K562 (cell line): ENCODE measurements at regions not wholly inside any gene's neighbourhood (a gene's known extent, or its start where the extent isn't known, plus 50 kb on each side); places are given as distances from the start of the nearest gene placed in this dataset.

Experiments used
- ATAC-seq: fragments of 200-7000 bp; cut with Tn5 transposase; 3 replicates; pipeline ENCODE4 v1.9.1; 2020; ENCODE audit warnings: moderate library complexity
- BruUV-seq: library from RNA; stranded (reverse); fragments of 400-500 nt; replicated peaks from 2 replicates; lab custom pipeline; 2021; lab: Mats Ljungman, UMichigan
- CTCF ChIA-PET: fragments of 300-600 bp; formaldehyde crosslinking; extraction: SDS; loops from one replicate; lab custom pipeline; 2021; ENCODE audit warnings: low intra/inter-chr PET ratio; lab: Yijun Ruan, JAX
- POLR2A ChIA-PET: fragments of 300-600, 350-650 bp; sonication (Branson Sonifier 250); formaldehyde crosslinking; extraction: SDS; loops from one replicate; lab custom pipeline; 2021; ENCODE audit warnings: antibody characterized with exemption, inconsistent platforms; lab: Yijun Ruan, JAX
- DNase-seq, 4 experiments: peaks; one replicate each; pipeline versions ENCODE4 v3.0.0 to v3.0.0-alpha.2; 2011 to 2018; ENCODE audit warnings: low spot score in 3 of 4, mixed read lengths in 3 of 4; ENCODE audit errors: extremely low read depth in 1 of 4
- FAIRE-seq: peaks from 2 replicates; lab custom pipeline; 2011; peaks lifted over from hg19 to GRCh38; lab: Jason Lieb, UNC
- H2AFZ ChIP-seq: 2 replicates; pipeline ENCODE4 v1.6.0; 2011; ENCODE audit warnings: low read depth, low read length, control low read depth, inconsistent platforms
- H3K27ac ChIP-seq: fragments of 200-600 bp; 3 replicates; pipeline ENCODE4 v1.8.0; 2011; ENCODE audit warnings: low read depth, mild to moderate bottlenecking, control low read depth, inconsistent platforms, low read length, moderate library complexity, mixed read lengths; ENCODE audit errors: extremely low read depth
- H3K27me3 ChIP-seq, 2 experiments: fragments of 300-600 bp in 1 of 2; 2 replicates in 1 of 2; 3 replicates in 1 of 2; pipeline versions ENCODE4 v1.6.0 to v1.8.0; 2011; ENCODE audit warnings: inconsistent platforms in 2 of 2, low read length in 2 of 2, mild to moderate bottlenecking in 1 of 2, mixed read lengths in 1 of 2, moderate library complexity in 1 of 2; ENCODE audit not compliant: control insufficient read depth in 2 of 2, insufficient read depth in 2 of 2
- H3K36me3 ChIP-seq: fragments of 300-600 bp; 3 replicates; pipeline ENCODE4 v1.8.0; 2011; ENCODE audit warnings: mild to moderate bottlenecking, low read length, inconsistent platforms; ENCODE audit not compliant: control insufficient read depth, insufficient read depth
- H3K4me1 ChIP-seq, 2 experiments: fragments of 200-600 bp in 1 of 2; replicated peaks in 1 of 2; 2 replicates in 1 of 2; 3 replicates in 1 of 2; pipeline versions ENCODE4 v1.5.1 to v1.8.0; 2011; ENCODE audit warnings: inconsistent platforms in 2 of 2, low read length in 2 of 2, mild to moderate bottlenecking in 1 of 2, mixed read lengths in 1 of 2, moderate library complexity in 1 of 2; ENCODE audit not compliant: control insufficient read depth in 2 of 2, insufficient read depth in 2 of 2
- H3K4me2 ChIP-seq: 2 replicates; pipeline ENCODE4 v1.6.1; 2011; ENCODE audit warnings: low read length, control low read depth, inconsistent platforms, mixed read lengths; ENCODE audit not compliant: insufficient read depth
- H3K4me3 ChIP-seq: fragments of 200-600 bp; sonication (generic), shearing (Covaris generic); 2 replicates; pipeline ENCODE4 v1.5.1; 2016; ENCODE audit warnings: control low read depth, inconsistent platforms
- H3K79me2 ChIP-seq: fragments of 200-600 bp; 3 replicates; pipeline ENCODE4 v1.8.0; 2011; ENCODE audit warnings: low read length, inconsistent platforms; ENCODE audit not compliant: control insufficient read depth, insufficient read depth
- H3K9ac ChIP-seq, 2 experiments: 2 replicates each; pipeline versions ENCODE4 v1.6.0 to v1.6.1; 2011; ENCODE audit warnings: low read depth in 2 of 2, low read length in 2 of 2, control low read depth in 1 of 2, inconsistent platforms in 1 of 2, mild to moderate bottlenecking in 1 of 2, mixed read lengths in 1 of 2; ENCODE audit not compliant: insufficient read depth in 1 of 2
- H3K9me1 ChIP-seq: one replicate; pipeline ENCODE4 v1.6.0; 2011; ENCODE audit warnings: inconsistent platforms, mild to moderate bottlenecking, low read length, moderate library complexity; ENCODE audit not compliant: control insufficient read depth, insufficient read depth
- H3K9me3 ChIP-seq: replicated peaks from 2 replicates; pipeline ENCODE4 v1.5.1; 2011; ENCODE audit warnings: low read depth, low read length, inconsistent platforms; ENCODE audit not compliant: control insufficient read depth, insufficient read depth
- H4K20me1 ChIP-seq: replicated peaks from 2 replicates; pipeline ENCODE4 v1.6.1; 2011; ENCODE audit warnings: low read length, inconsistent platforms, mixed read lengths; ENCODE audit not compliant: control insufficient read depth, insufficient read depth
- E2F5 ChIP-seq: sonication (generic); formaldehyde crosslinking; IDR thresholded peaks from 2 replicates; pipeline ENCODE4 v1.8.0; 2022; ENCODE audit warnings: mild to moderate bottlenecking, missing genetic modification reagents
- ETV1 ChIP-seq: fragments of 450-650 bp; conservative IDR thresholded peaks from 2 replicates; pipeline ENCODE4 v1.6.1; 2016; ENCODE audit warnings: missing genetic modification characterization, control low read depth, low read depth, missing compliant biosample characterization
- FOXP4 ChIP-seq: sonication (generic); formaldehyde crosslinking; IDR thresholded peaks from 2 replicates; pipeline ENCODE4 v1.8.0; 2022; ENCODE audit warnings: mild to moderate bottlenecking, missing genetic modification reagents, borderline replicate concordance
- IRF2 ChIP-seq: sonication (generic); formaldehyde crosslinking; IDR thresholded peaks from 2 replicates; pipeline ENCODE4 v1.8.1; 2022; ENCODE audit warnings: mild to moderate bottlenecking, missing genetic modification reagents
- MAFK ChIP-seq: IDR thresholded peaks from 2 replicates; pipeline ENCODE4 v1.6.1; 2011; ENCODE audit warnings: low read length, improper control_type of control experiment
- NONO ChIP-seq, 2 experiments: fragments of 200-400 bp in 1 of 2; fragments of 450-650 bp in 1 of 2; formaldehyde crosslinking in 1 of 2; IDR thresholded peaks; 2 replicates each; pipeline ENCODE4 v1.6.1; 2017; ENCODE audit warnings: low read depth in 2 of 2, mild to moderate bottlenecking in 2 of 2, moderate library complexity in 2 of 2, low read length in 1 of 2
- POU5F1 ChIP-seq: fragments of 150-350 bp; IDR thresholded peaks from 2 replicates; pipeline ENCODE4 v1.6.1; 2014; ENCODE audit warnings: borderline replicate concordance, low read length, low read depth, mild to moderate bottlenecking; ENCODE audit not compliant: partially characterized antibody
- PPARD ChIP-seq: fragments of 250-450 bp; sonication (Bioruptor Pico); IDR thresholded peaks from 2 replicates; pipeline ENCODE4 v1.8.0; 2022; ENCODE audit warnings: inconsistent platforms, mild to moderate bottlenecking, moderate library complexity
- YY1 ChIP-seq, 3 experiments: IDR thresholded peaks; 2 replicates each; pipeline ENCODE4 v1.6.1; 2011; ENCODE audit warnings: low read length in 2 of 3, mild to moderate bottlenecking in 2 of 3, moderate library complexity in 2 of 3, borderline replicate concordance in 1 of 3, control low read depth in 1 of 3, low read depth in 1 of 3; ENCODE audit not compliant: insufficient read depth in 3 of 3, insufficient replicate concordance in 2 of 3, control insufficient read depth in 1 of 3, insufficient read length in 1 of 3; ENCODE audit errors: extremely low read depth in 1 of 3
- ZEB2 ChIP-seq: fragments of 450-650 bp; IDR thresholded peaks from 2 replicates; pipeline ENCODE4 v1.6.1; 2016
- ZNF445 ChIP-seq: fragments of 250-450 bp; sonication (Bioruptor Pico); IDR thresholded peaks from 2 replicates; pipeline ENCODE4 v1.4.0; 2020; ENCODE audit warnings: low read depth, mild to moderate bottlenecking, moderate library complexity
- ZNF707 ChIP-seq: fragments of 250-450 bp; sonication (Bioruptor Pico); conservative IDR thresholded peaks from 2 replicates; pipeline ENCODE4 v1.8.0; 2022; ENCODE audit warnings: inconsistent platforms, mild to moderate bottlenecking, moderate library complexity
- WGBS: fragments of 100-300 bp; shearing (Covaris generic); methylation state at CpG from one replicate; pipeline ENCODE4 v1.1.6; 2016; ENCODE audit warnings: low coverage, mixed read lengths; ENCODE audit not compliant: insufficient coverage; ENCODE audit errors: missing lambda C conversion rate; 5-methylcytosine and 5-hydroxymethylcytosine counted together
- in situ Hi-C: fragments of 300-500 bp; cut with MboI; formaldehyde crosslinking; loops from 4 replicates; pipeline ENCODE4 v1.15.0; 2018; ENCODE audit warnings: inconsistent platforms, mixed read lengths
- intact Hi-C: fragments of 100-400 bp; cut with micrococcal nuclease; formaldehyde crosslinking; loops from 2 replicates; pipeline ENCODE4 v1.14.2; 2022
- TF ChIP-seq, protein P1 (sequence below): fragments of 450-650 bp; IDR thresholded peaks from 2 replicates; pipeline ENCODE4 v1.6.1; 2017; ENCODE audit warnings: mild to moderate bottlenecking, moderate library complexity
- TF ChIP-seq, protein P2 (sequence below), 2 experiments: fragments of 450-650 bp in 1 of 2; IDR thresholded peaks; 2 replicates each; pipeline ENCODE4 v1.6.1; 2011 to 2017; ENCODE audit warnings: low read depth in 2 of 2, antibody characterized with exemption in 1 of 2, borderline replicate concordance in 1 of 2, low read length in 1 of 2, mild to moderate bottlenecking in 1 of 2, mixed read lengths in 1 of 2; ENCODE audit not compliant: control insufficient read depth in 1 of 2

DNA sequence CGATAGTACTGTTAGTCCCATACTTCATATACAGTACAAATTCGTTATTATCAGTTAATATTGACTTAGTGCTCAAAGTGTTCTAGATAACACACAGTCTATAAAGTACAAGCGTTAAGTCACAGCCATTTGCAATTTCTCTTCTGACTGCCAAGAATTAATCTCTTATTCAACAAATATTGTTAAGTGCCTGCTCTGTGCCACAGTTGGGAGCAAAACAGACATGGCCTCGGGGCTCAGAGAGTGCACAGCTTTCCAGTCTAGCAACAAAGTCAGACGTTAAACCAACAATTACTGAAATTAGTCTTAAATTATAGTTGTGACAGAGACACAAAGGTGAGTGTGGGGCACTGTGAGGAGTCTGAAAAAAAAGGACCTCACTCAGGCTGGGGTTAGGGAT lies 113.0 kb upstream of the DPP6 start:
- Histone ChIP-seq H3K4me2 (no peak overlapping the region), H3K9me1 (no peaks in the 10 kb centered on the region), H3K4me3 (no peak overlapping the region), H3K79me2 (no peaks in the 10 kb centered on the region), H3K4me1 (no peaks in the 10 kb centered on the region), H4K20me1 (no peaks in the 10 kb centered on the region), H3K9ac (no peak overlapping the region), H3K9me3 (no peaks in the 10 kb centered on the region), H3K36me3 (no peaks in the 10 kb centered on the region), H3K27ac (no peak overlapping the region), H2AFZ (no peak overlapping the region), H3K27me3 (peaks cover 20 to 48% of the 10 kb centered on the region in 2 experiments)
- DNase-seq = no peak
- POLR2A ChIA-PET = no interaction called here
- intact Hi-C loops = no loop called here
- 1% methylated on average over 5 of the region's 5 CpGs for WGBS
- CTCF ChIA-PET = no interaction called here
- no peak for ATAC-seq
- TF ChIP-seq PPARD (no peak), ZNF445 (CRISPR knock-in tag) (no peak), E2F5 (CRISPR knock-in tag) (no peak), MAFK (no peak), IRF2 (no peak), POU5F1 (no peak), YY1 (IDR thresholded peaks at IDR 0.05; ENCODE audit: borderline replicate concordance in 1 of 3, control insufficient read depth in 1 of 3, extremely low read depth in 1 of 3, insufficient read depth in 3 of 3, insufficient read length in 1 of 3, insufficient replicate concordance in 2 of 3, low read depth in 1 of 3, low read length in 2 of 3) (no peak), FOXP4 (CRISPR knock-in tag) (no peak), NONO (IDR thresholded peaks at IDR 0.05; ENCODE audit: low read depth in 2 of 2, low read length in 1 of 2) (no peak), ZEB2 (no peak), ETV1 (tag) (no peak), ZNF707 (CRISPR knock-in tag) (no peak)
- TF ChIP-seq, protein P1, sequence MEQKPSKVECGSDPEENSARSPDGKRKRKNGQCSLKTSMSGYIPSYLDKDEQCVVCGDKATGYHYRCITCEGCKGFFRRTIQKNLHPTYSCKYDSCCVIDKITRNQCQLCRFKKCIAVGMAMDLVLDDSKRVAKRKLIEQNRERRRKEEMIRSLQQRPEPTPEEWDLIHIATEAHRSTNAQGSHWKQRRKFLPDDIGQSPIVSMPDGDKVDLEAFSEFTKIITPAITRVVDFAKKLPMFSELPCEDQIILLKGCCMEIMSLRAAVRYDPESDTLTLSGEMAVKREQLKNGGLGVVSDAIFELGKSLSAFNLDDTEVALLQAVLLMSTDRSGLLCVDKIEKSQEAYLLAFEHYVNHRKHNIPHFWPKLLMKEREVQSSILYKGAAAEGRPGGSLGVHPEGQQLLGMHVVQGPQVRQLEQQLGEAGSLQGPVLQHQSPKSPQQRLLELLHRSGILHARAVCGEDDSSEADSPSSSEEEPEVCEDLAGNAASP = no peak
- TF ChIP-seq, protein P2, sequence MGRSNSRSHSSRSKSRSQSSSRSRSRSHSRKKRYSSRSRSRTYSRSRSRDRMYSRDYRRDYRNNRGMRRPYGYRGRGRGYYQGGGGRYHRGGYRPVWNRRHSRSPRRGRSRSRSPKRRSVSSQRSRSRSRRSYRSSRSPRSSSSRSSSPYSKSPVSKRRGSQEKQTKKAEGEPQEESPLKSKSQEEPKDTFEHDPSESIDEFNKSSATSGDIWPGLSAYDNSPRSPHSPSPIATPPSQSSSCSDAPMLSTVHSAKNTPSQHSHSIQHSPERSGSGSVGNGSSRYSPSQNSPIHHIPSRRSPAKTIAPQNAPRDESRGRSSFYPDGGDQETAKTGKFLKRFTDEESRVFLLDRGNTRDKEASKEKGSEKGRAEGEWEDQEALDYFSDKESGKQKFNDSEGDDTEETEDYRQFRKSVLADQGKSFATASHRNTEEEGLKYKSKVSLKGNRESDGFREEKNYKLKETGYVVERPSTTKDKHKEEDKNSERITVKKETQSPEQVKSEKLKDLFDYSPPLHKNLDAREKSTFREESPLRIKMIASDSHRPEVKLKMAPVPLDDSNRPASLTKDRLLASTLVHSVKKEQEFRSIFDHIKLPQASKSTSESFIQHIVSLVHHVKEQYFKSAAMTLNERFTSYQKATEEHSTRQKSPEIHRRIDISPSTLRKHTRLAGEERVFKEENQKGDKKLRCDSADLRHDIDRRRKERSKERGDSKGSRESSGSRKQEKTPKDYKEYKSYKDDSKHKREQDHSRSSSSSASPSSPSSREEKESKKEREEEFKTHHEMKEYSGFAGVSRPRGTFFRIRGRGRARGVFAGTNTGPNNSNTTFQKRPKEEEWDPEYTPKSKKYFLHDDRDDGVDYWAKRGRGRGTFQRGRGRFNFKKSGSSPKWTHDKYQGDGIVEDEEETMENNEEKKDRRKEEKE (IDR thresholded peaks at IDR 0.05; ENCODE audit: borderline replicate concordance in 1 of 2, control insufficient read depth in 1 of 2, low read depth in 2 of 2, low read length in 1 of 2) = no peak
- no peak for FAIRE-seq
- no TSS peak for BruUV-seq
- in situ Hi-C loops = no loop called here
